ENCODE measurements at regions not wholly inside any gene's neighbourhood (a gene's known extent, or its start where the extent isn't known, plus 50 kb on each side); places are given as distances from the start of the nearest gene placed in this dataset.

GRCh38 chr15:79492065-79492464 is 59.9 kb downstream of the MINAR1 start:
- TF ChIP-seq CTCF (IDR thresholded peaks at IDR 0.05) (no peak), EP300 (IDR thresholded peaks at IDR 0.05) (no peak), POLR2A (IDR thresholded peaks at IDR 0.05) (no peak), POLR2AphosphoS5 (IDR thresholded peaks at IDR 0.05) (no peak)
- 73 to 81% methylated on average over 3 of the region's 3 CpGs for WGBS, 2 donors
- no peak overlapping the region for H3K4me3 ChIP-seq
- DNase-seq (no peak), ATAC-seq (ENCODE audit: low FRiP score in 2 of 2) (no peak)
- H3K36me3 ChIP-seq = no peaks in the 10 kb centered on the region
- H3K4me1 ChIP-seq = no peaks in the 10 kb centered on the region
- H3K9me3 ChIP-seq = no peaks in the 10 kb centered on the region
- no peaks in the 10 kb centered on the region for H3K27me3 ChIP-seq
- no peak overlapping the region for H3K27ac ChIP-seq

GRCh38 chr15:79494384-79494909 is 62.3 kb downstream of the MINAR1 start:
- WGBS, 2 donors = 68 to 72% methylated on average over 7 of the region's 7 CpGs
- Histone ChIP-seq H3K27me3 (no peaks in the 10 kb centered on the region), H3K4me3 (no peak overlapping the region), H3K27ac (no peak overlapping the region), H3K4me1 (no peaks in the 10 kb centered on the region), H3K9me3 (no peaks in the 10 kb centered on the region), H3K36me3 (no peaks in the 10 kb centered on the region)
- ATAC-seq (ENCODE audit: low FRiP score in 2 of 2) (no peak), DNase-seq (no peak)
- TF ChIP-seq POLR2A (IDR thresholded peaks at IDR 0.05) = no peak
- no peak for TF ChIP-seq EP300 (IDR thresholded peaks at IDR 0.05)
- no peak for TF ChIP-seq POLR2AphosphoS5 (IDR thresholded peaks at IDR 0.05)
- TF ChIP-seq CTCF (IDR thresholded peaks at IDR 0.05) = no peak

- Histone ChIP-seq H3K4me1 (no peaks in the 10 kb centered on the region), H3K9me3 (no peaks in the 10 kb centered on the region), H3K27ac (no peak overlapping the region), H3K27me3 (no peaks in the 10 kb centered on the region), H3K36me3 (no peaks in the 10 kb centered on the region), H3K4me3 (no peak overlapping the region)
- TF ChIP-seq POLR2A (IDR thresholded peaks at IDR 0.05) = no peak
- no peak for TF ChIP-seq POLR2AphosphoS5 (IDR thresholded peaks at IDR 0.05)
- TF ChIP-seq CTCF (IDR thresholded peaks at IDR 0.05) = no peak
- TF ChIP-seq EP300 (IDR thresholded peaks at IDR 0.05) = no peak
- ATAC-seq (ENCODE audit: low FRiP score in 2 of 2) (no peak), DNase-seq (peak in 1 of 2 donors; percentile 2)
- WGBS, 2 donors = 69% methylated on average over 6 of the region's 6 CpGs
Observed at GRCh38 chr15:79494963-79495755, 63.0 kb downstream of the MINAR1 start.

- Histone ChIP-seq H3K36me3 (no peaks in the 10 kb centered on the region), H3K27me3 (no peaks in the 10 kb centered on the region), H3K4me1 (no peaks in the 10 kb centered on the region), H3K9me3 (no peaks in the 10 kb centered on the region), H3K4me3 (no peak overlapping the region), H3K27ac (no peak overlapping the region)
- ATAC-seq (ENCODE audit: low FRiP score in 2 of 2) (peak in 1 of 2 donors; percentile 8), DNase-seq (no peak)
- 84 to 94% methylated on average over 2 of the region's 2 CpGs for WGBS, 2 donors
- no peak for TF ChIP-seq EP300 (IDR thresholded peaks at IDR 0.05)
- TF ChIP-seq CTCF (IDR thresholded peaks at IDR 0.05) = no peak
Observed at GRCh38 chr15:79495775-79496174, 63.6 kb downstream of the MINAR1 start.

GRCh38 chr15:79496838-79497237 is 64.7 kb downstream of the MINAR1 start:
- DNase-seq = no peak
- Histone ChIP-seq H3K9me3 (no peaks in the 10 kb centered on the region), H3K4me1 (no peaks in the 10 kb centered on the region), H3K36me3 (no peaks in the 10 kb centered on the region), H3K27ac (no peak overlapping the region), H3K4me3 (no peak overlapping the region), H3K27me3 (no peaks in the 10 kb centered on the region)
- ATAC-seq (ENCODE audit: low FRiP score in 2 of 2) = no peak
- TF ChIP-seq EP300 (IDR thresholded peaks at IDR 0.05) = no peak
- TF ChIP-seq POLR2AphosphoS5 (IDR thresholded peaks at IDR 0.05) = no peak
- WGBS, 2 donors = 83 to 92% methylated on average over 4 of the region's 4 CpGs

All from upper lobe of left lung (tissue), 6 donors.